BE2C (cell line): ENCODE measurements at regions not wholly inside any gene's neighbourhood (a gene's known extent, or its start where the extent isn't known, plus 50 kb on each side); places are given as distances from the start of the nearest gene placed in this dataset.
A peak's percentile ranks its signal among the peaks of the same experiment; 100 is the strongest.
"Not testable (repeated sequence)": the region's sequence is repeated elsewhere in the genome, so short reads cannot be mapped to it uniquely, and the experiment has no call there.

Experiments
- DNase-seq: peaks from one replicate; pipeline ENCODE4 v3.0.0-alpha.2; 2020
- H3K27me3 ChIP-seq: fragments of 250-450 bp; sonication (Bioruptor Pico); 2 replicates; pipeline ENCODE4 v1.5.1; 2020; ENCODE audit warnings: mild to moderate bottlenecking
- H3K36me3 ChIP-seq: fragments of 250-450 bp; sonication (Bioruptor Pico); 2 replicates; pipeline ENCODE4 v1.5.1; 2020; ENCODE audit warnings: mild to moderate bottlenecking
- H3K4me1 ChIP-seq: fragments of 250-450 bp; sonication (Bioruptor Pico); 2 replicates; pipeline ENCODE4 v1.5.1; 2020
- H3K4me3 ChIP-seq: 2 replicates; pipeline ENCODE4 v1.5.1; 2011; ENCODE audit warnings: low read depth, low read length
- H3K9me3 ChIP-seq: fragments of 250-450 bp; sonication (Bioruptor Pico); 2 replicates; pipeline ENCODE4 v1.5.1; 2020
- CTCF ChIP-seq: IDR thresholded peaks from 2 replicates; pipeline ENCODE4 v1.5.1; 2012; ENCODE audit warnings: mild to moderate bottlenecking, low read depth, low read length

GRCh38 chr20:30816182-30816645 lies 441.2 kb upstream of the DEFB115 start:
- H3K9me3 ChIP-seq, result no peaks in the 10 kb centered on the region
- H3K4me1 ChIP-seq, result no peaks in the 10 kb centered on the region
- H3K4me3 ChIP-seq, result no peak overlapping the region
- no peak for TF ChIP-seq CTCF
- no peaks in the 10 kb centered on the region for H3K27me3 ChIP-seq
- H3K36me3 ChIP-seq, result no peaks in the 10 kb centered on the region
- peak; percentile 26 for DNase-seq

- not testable (repeated sequence) for H3K4me1 ChIP-seq, H3K9me3 ChIP-seq, H3K27me3 ChIP-seq, H3K36me3 ChIP-seq, H3K4me3 ChIP-seq, DNase-seq
These were observed 435.8 kb upstream of the DEFB115 start for GRCh38 chr20:30821615-30822014.

GRCh38 chr20:30824666-30825065 lies 432.8 kb upstream of the DEFB115 start:
- H3K27me3 ChIP-seq, H3K4me3 ChIP-seq, H3K4me1 ChIP-seq, H3K36me3 ChIP-seq, H3K9me3 ChIP-seq, DNase-seq: not testable (repeated sequence)

- not testable (repeated sequence) for H3K27me3 ChIP-seq, DNase-seq, H3K36me3 ChIP-seq, H3K4me1 ChIP-seq, H3K4me3 ChIP-seq, H3K9me3 ChIP-seq
These were observed 411.5 kb upstream of the DEFB115 start for GRCh38 chr20:30845923-30846322.

- not testable (repeated sequence) for H3K36me3 ChIP-seq, DNase-seq, H3K4me3 ChIP-seq, H3K4me1 ChIP-seq, H3K27me3 ChIP-seq, H3K9me3 ChIP-seq
These were observed 389.2 kb upstream of the DEFB115 start for GRCh38 chr20:30868271-30868670.

- H3K36me3 ChIP-seq, H3K4me3 ChIP-seq, H3K27me3 ChIP-seq, DNase-seq, H3K4me1 ChIP-seq, H3K9me3 ChIP-seq: not testable (repeated sequence)
These were observed 386.3 kb upstream of the DEFB115 start for GRCh38 chr20:30871127-30871526.

- not testable (repeated sequence) for H3K9me3 ChIP-seq, DNase-seq, H3K27me3 ChIP-seq, H3K4me3 ChIP-seq, H3K36me3 ChIP-seq, H3K4me1 ChIP-seq
These were observed 385.2 kb upstream of the DEFB115 start for GRCh38 chr20:30872252-30872651.

- H3K4me3 ChIP-seq, result not testable (repeated sequence)
These were observed 381.6 kb upstream of the DEFB115 start for GRCh38 chr20:30875868-30876267.

GRCh38 chr20:30891400-30891799 lies 366.1 kb upstream of the DEFB115 start:
- H3K4me1 ChIP-seq, H3K36me3 ChIP-seq, H3K27me3 ChIP-seq, H3K9me3 ChIP-seq: not testable (repeated sequence)
- peak; percentile 74 for DNase-seq
- TF ChIP-seq CTCF, result peak; percentile 58
- peak overlapping the region; percentile 35 for H3K4me3 ChIP-seq

More at GRCh38 chr20:30875868-30876267, 381.6 kb upstream of the DEFB115 start:
- DNase-seq, H3K36me3 ChIP-seq, H3K27me3 ChIP-seq, H3K4me1 ChIP-seq, H3K9me3 ChIP-seq: not testable (repeated sequence)

GRCh38 chr20:30892541-30893345 lies 364.7 kb upstream of the DEFB115 start:
- no peaks in the 10 kb centered on the region for H3K4me1 ChIP-seq

GRCh38 chr20:30893346-30894314 lies 363.8 kb upstream of the DEFB115 start:
- not testable (repeated sequence) for DNase-seq, H3K27me3 ChIP-seq, H3K36me3 ChIP-seq, H3K4me1 ChIP-seq, H3K4me3 ChIP-seq, H3K9me3 ChIP-seq

More at GRCh38 chr20:30892541-30893345, 364.7 kb upstream of the DEFB115 start:
- H3K36me3 ChIP-seq, result no peaks in the 10 kb centered on the region
- H3K27me3 ChIP-seq, result peaks cover 8% of the 10 kb centered on the region
- H3K4me3 ChIP-seq, result no peak overlapping the region
- no peaks in the 10 kb centered on the region for H3K9me3 ChIP-seq
- no peak for DNase-seq
- TF ChIP-seq CTCF, result no peak

- H3K9me3 ChIP-seq, H3K4me3 ChIP-seq, H3K36me3 ChIP-seq, DNase-seq, H3K4me1 ChIP-seq: not testable (repeated sequence)
- H3K27me3 ChIP-seq, result peaks cover 18% of the 10 kb centered on the region
These were observed 362.6 kb upstream of the DEFB115 start for GRCh38 chr20:30894707-30895353.
